ENCODE measurements at regions not wholly inside any gene's neighbourhood (a gene's known extent, or its start where the extent isn't known, plus 50 kb on each side); places are given as distances from the start of the nearest gene placed in this dataset.
"Not testable (repeated sequence)": the region's sequence is repeated elsewhere in the genome, so short reads cannot be mapped to it uniquely, and the experiment has no call there.

DNA sequence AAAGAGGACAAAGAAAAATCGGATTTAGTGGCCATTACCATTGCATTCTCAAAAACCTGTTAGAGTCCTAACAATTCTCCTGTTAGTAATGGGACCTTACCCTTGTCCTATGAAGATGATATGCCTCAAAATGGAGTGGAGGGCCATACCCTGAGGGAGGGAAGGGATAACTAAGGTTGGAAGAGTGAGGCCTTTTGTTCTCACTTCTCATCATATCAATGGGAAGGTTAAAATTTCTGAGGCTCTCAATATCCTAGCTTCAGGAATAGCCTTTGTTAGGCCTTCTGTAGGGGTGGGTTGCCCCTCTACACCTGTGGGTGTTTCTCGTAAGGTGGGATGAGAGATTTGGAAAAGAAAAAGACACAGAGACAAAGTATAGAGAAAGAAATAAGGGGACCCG lies 109.4 kb upstream of the SGIP1 start:
- not testable (repeated sequence) for DNase-seq (ENCODE audit: low read depth)

DNA sequence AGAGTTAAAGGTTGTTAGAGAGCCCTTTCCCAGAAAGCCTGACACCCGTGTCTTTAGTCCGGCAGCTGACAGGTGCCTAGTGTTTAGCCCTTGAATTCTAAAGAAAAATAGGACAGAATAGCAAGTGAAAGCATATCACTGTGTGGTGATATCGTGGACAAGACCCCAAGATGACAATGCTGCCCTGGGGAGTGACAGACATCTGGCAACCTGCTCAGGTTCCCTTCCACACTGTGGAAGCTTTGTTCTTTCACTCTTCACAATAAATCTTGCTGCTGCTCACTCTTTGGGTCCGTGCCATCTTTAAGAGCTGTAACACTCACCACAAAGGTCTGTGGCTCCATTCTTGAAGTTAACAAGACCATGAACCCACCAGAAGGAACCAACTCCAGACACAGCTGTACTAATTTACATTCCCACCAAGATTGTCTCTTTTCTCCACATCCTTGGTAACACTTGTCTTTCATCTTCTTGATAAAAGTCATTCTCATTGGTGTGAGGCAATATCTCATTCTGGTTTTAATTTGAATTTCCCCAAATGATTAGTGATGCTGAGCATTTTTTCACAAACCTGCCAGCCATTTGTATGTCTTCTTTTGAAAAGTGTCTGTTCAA lies 107.6 kb upstream of the SGIP1 start:
- DNase-seq (ENCODE audit: low read depth), result no peak

GRCh38 chr1:66430815-66431214 lies 103.1 kb upstream of the SGIP1 start:
- not testable (repeated sequence) for DNase-seq (ENCODE audit: low read depth)

GRCh38 chr1:66431999-66432398 lies 102.0 kb upstream of the SGIP1 start:
- no peak for DNase-seq (ENCODE audit: low read depth)

DNA sequence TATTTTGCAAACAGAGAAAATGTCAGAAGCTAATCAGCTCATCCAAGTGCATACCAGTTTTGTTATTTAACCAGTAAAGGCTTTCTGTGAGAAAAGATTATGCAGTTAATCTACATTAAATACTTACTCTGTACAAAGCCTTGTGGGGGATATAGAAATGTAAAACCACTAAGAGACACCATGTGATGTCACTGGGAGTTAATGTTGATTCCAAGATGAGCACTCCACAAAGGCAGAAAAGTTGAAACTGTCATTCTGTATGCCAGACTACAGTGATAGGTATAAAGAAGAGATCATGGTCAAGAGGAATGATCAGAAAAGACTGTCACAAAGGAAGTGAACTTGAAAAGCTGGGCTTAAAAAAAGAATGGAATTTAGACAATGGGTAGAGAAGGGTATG lies 100.3 kb upstream of the SGIP1 start:
- DNase-seq (ENCODE audit: low read depth), result no peak

DNA sequence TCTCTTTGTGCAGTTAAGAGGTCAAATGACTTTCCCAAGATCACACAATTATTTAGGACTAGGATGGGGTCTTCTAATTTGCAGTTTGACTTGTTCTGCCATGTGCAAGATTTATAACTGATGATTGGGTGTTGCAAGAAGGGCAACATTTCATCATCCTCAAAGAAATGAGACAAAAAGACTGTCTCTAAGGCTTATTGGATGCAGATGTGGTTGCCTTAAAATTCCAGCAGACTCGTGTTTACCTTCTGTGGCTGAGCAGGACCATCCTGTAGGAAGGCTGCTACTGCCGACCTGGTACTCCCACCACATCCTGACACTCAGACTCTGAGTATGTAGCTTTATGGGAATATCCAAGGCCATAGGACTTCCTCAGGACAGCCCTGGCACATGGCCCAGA lies 99.9 kb upstream of the SGIP1 start:
- no peak for DNase-seq (ENCODE audit: low read depth)

GRCh38 chr1:66435541-66435940 lies 98.4 kb upstream of the SGIP1 start:
- no peak for DNase-seq (ENCODE audit: low read depth)

- DNase-seq (ENCODE audit: low read depth), result peak; percentile 45
Observed at GRCh38 chr1:66436378-66437135, 97.4 kb upstream of the SGIP1 start.

DNA sequence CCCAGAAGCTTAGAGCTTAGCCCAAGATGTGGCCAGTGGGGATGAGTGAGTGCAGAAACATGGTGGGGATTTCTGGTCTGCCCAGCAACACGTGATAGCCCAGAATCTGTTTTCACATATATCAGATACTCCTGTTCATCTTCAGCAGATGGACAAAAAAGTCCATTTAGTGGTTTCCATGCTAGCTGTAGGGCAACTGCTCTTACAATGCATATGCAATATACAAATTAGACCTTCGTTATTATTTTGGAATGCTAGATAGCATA lies 96.9 kb upstream of the SGIP1 start:
- no peak for DNase-seq (ENCODE audit: low read depth)

GRCh38 chr1:66438062-66438461 lies 95.9 kb upstream of the SGIP1 start:
- no peak for DNase-seq (ENCODE audit: low read depth)

GRCh38 chr1:66438501-66438900 lies 95.5 kb upstream of the SGIP1 start:
- DNase-seq (ENCODE audit: low read depth), result no peak

DNA sequence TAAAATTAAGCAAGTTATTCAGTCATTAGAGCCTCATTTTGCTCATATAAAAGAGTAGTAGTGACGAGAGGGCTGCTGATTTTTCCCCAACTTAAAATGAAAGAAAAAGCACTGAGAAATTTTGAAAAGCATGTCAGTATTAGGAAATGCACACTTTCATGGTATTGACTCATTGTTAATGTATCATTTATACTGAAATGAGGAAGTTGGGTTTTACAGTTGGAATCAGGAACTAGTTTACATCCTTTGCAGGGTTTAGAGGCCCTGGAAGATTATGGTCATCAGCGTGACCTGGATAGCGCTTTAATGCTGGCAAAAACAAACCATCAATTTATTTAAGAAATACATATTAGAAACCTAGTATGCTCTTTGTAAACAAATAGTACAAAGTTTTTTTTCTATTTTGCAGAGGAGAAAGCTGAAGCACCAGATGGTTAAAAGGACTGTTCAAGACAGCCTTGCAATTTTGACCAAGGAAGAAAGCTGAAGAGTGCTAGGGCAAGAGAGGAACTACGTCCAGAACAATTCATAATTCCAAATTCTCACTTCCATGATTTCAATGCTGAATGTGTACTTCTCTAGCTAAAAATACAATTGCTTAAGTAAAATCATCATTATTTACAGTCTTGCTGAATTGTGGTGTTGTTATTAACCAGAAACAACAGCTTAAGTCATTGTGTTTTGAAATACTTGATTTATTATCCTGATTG lies 94.8 kb upstream of the SGIP1 start:
- DNase-seq (ENCODE audit: low read depth), result no peak

- DNase-seq (ENCODE audit: low read depth), result no peak
Observed at GRCh38 chr1:66443793-66444192, 90.2 kb upstream of the SGIP1 start.

GRCh38 chr1:66444438-66445265 lies 89.3 kb upstream of the SGIP1 start:
- no peak for DNase-seq (ENCODE audit: low read depth)

GRCh38 chr1:66445492-66446181 lies 88.3 kb upstream of the SGIP1 start:
- DNase-seq (ENCODE audit: low read depth), result peak; percentile 43

DNA sequence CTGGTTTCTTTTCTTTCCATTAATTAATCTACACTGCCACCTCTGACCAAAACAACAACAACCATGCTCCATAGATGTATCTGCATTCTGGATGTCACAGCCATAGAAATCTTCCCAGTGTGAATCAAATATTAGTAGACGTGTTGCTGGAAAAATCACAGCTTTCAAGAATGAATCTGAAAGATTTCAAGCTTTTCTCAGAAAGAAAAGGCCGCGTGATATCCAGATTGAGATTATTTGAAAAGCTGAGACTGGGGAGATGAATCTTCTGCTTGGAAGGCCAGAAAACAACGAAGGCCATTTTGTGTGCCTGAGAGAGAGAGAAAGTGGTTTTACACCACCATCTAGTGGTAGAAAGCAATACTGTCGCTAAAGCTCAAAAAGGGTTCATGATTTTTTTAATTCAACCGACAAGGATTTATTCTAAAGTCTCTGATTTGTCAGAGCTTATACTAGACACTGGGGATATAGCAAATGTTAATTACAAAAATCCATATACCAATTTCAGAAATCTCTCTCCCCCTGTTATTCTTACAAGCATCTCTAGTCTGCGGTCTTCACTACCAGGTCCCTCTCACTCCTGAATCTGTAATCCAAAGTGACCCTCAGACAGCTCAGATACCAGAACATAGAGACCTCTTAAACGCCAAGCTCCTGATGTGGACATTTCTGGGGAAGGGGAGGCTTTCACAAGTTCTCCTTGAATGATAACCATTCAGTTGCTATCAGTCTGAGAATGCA lies 87.5 kb upstream of the SGIP1 start:
- no peak for DNase-seq (ENCODE audit: low read depth)

- DNase-seq (ENCODE audit: low read depth), result no peak
Observed at GRCh38 chr1:66450043-66450514, 83.9 kb upstream of the SGIP1 start.

GRCh38 chr1:66450847-66451246 lies 83.1 kb upstream of the SGIP1 start:
- DNase-seq (ENCODE audit: low read depth), result no peak

DNA sequence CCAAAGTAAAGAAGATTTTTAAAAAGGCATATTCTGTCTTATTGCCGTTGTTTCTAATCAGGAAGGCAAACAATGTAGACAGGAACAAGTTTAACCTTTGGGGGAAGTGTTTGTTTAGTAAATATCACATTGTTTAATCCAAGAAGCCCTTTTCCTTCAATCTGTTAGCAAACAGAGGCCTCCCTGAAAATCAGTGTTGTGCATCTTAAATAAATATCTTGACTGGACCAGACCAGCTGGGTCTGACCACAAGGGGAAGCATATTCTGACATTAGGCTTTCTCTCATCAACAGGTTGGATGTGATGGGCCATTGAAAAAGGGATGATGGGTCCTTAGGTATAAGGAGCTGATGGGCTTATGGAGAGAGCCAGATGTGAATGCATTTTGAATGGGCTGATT lies 81.8 kb upstream of the SGIP1 start:
- no peak for DNase-seq (ENCODE audit: low read depth)

DNA sequence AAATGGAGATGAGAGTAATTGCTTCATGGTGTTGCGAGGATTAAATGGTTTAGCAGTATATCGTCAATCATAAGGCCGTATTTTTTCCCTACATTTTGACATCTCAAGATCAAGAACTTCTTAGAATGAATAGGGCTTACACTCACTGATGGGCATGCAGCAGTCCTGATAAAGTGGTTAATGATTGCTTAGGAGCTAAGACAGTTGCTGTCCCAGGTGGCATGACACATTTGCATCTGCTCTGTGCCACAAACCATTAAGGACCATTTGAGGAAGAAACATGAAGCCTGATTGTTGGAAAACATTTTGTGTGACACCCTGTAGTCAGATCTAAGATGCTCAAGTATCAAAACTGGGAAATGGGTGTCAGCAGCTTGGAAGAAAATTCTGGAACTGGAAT lies 81.0 kb upstream of the SGIP1 start:
- no peak for DNase-seq (ENCODE audit: low read depth)

DNA sequence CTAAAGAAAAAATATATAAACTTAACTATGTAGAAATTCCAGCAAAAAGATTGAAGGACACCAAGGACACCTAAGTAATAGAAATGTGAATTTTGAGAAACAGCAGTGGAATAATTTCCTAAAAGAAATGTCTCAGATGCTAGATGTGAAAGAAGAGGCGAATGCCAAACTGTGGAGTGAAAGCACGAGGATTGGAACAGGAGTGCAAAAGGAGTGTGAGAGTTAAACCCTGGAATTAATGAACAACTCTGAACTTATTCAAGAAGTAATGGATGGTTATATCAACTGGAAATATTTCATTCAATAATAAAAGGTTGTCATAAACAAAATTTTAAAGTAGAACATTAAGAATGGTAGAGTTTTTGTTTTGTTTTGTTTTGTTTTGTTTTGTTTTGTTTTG lies 78.5 kb upstream of the SGIP1 start:
- no peak for DNase-seq (ENCODE audit: low read depth)
